Erythroblast (primary cell): ENCODE measurements at regions not wholly inside any gene's neighbourhood (a gene's known extent, or its start where the extent isn't known, plus 50 kb on each side); places are given as distances from the start of the nearest gene placed in this dataset.

Experiments
- DNase-seq, 2 experiments: peaks; one replicate each; lab custom pipeline; 2025; lab: John Stamatoyannopoulos, UW
- GATA1 ChIP-seq: IDR thresholded peaks from 2 replicates; pipeline ENCODE4 v1.6.1; 2011; ENCODE audit warnings: low read depth, mild to moderate bottlenecking, control low read depth, low read length, moderate library complexity
- POLR2A ChIP-seq: IDR thresholded peaks from 2 replicates; pipeline ENCODE4 v1.6.1; 2011; ENCODE audit warnings: mild to moderate bottlenecking, low read length

GRCh38 chr16:77133706-77134105 is 57.3 kb upstream of the MON1B start:
- TF ChIP-seq POLR2A (no peak), GATA1 (no peak)
- DNase-seq, result no peak

- TF ChIP-seq POLR2A, result no peak
- TF ChIP-seq GATA1, result no peak
- no peak for DNase-seq
Measured at GRCh38 chr16:77137045-77137444, 53.9 kb upstream of the MON1B start.
